Gastrocnemius medialis (tissue), 4 donors: ENCODE measurements at regions not wholly inside any gene's neighbourhood (a gene's known extent, or its start where the extent isn't known, plus 50 kb on each side); places are given as distances from the start of the nearest gene placed in this dataset.

Experiments used
- ATAC-seq, 2 donors: fragments of 150-250 bp; one replicate each; pipeline ENCODE4 v1.9.1; 2016
- DNase-seq, 2 donors: peaks; one replicate each; pipeline ENCODE4 v3.0.0-alpha.2; 2019
- H3K27ac ChIP-seq, 4 donors: fragments of 200-600 bp; sonication (generic); 1 replicate in 1 of 4; 2 replicates in 3 of 4; pipeline ENCODE4 v1.5.1; 2016 to 2018; ENCODE audit warnings: mild to moderate bottlenecking in 2 of 4, moderate library complexity in 1 of 4
- H3K27me3 ChIP-seq, 3 donors: fragments of 200-600 bp; sonication (generic) in 2 of 3; 1 replicate in 1 of 3; 2 replicates in 2 of 3; pipeline versions ENCODE4 v1.5.1 to v1.6.0; 2016 to 2019; ENCODE audit warnings: mild to moderate bottlenecking in 1 of 3, moderate library complexity in 1 of 3
- H3K36me3 ChIP-seq, 2 donors: fragments of 200-600 bp; sonication (generic) in 1 of 2; one replicate each; pipeline ENCODE4 v1.5.1; 2017 to 2018
- H3K4me1 ChIP-seq, 2 donors: fragments of 200-600 bp; sonication (generic) in 1 of 2; one replicate each; pipeline ENCODE4 v1.5.1; 2016 to 2017; ENCODE audit warnings: mild to moderate bottlenecking in 2 of 2
- H3K4me3 ChIP-seq, 4 donors: fragments of 200-600 bp; sonication (generic) in 3 of 4; 1 replicate in 1 of 4; 2 replicates in 3 of 4; pipeline ENCODE4 v1.5.1; 2016 to 2019; ENCODE audit warnings: mild to moderate bottlenecking in 2 of 4
- H3K9me3 ChIP-seq, 3 donors: fragments of 200-600 bp; sonication (generic) in 2 of 3; 1 replicate in 1 of 3; 2 replicates in 2 of 3; pipeline ENCODE4 v1.5.1; 2016 to 2019
- POLR2A ChIP-seq, 2 donors: fragments of 450-650 bp; IDR thresholded peaks; one replicate each; pipeline ENCODE4 v1.6.1; 2017; ENCODE audit warnings: antibody characterized with exemption in 2 of 2, mild to moderate bottlenecking in 2 of 2, moderate library complexity in 2 of 2
- in situ Hi-C, 4 donors: fragments of 200-750 bp; cut with MboI; loops; one replicate each; pipeline versions ENCODE4 v1.15.0 to v1.8.0; 2017; ENCODE audit warnings: low sequenced_read_pairs in 4 of 4
- intact Hi-C: fragments of 100-400 bp; cut with DNase I; formaldehyde crosslinking; loops from one replicate; pipeline ENCODE4 v1.15.1; 2023; ENCODE audit warnings: low total_unique reads
- TF ChIP-seq, protein P1 (sequence below), 5 experiments: fragments of 450-650 bp in 3 of 5; fragments of 200-600 bp in 2 of 5; sonication (generic) in 2 of 5; IDR thresholded peaks in 4 of 5; conservative IDR thresholded peaks in 1 of 5; 1 replicate in 4 of 5; 2 replicates in 1 of 5; pipeline ENCODE4 v1.5.1; 2016 to 2019; ENCODE audit warnings: antibody characterized with exemption in 5 of 5, mild to moderate bottlenecking in 3 of 5, moderate library complexity in 3 of 5

DNA sequence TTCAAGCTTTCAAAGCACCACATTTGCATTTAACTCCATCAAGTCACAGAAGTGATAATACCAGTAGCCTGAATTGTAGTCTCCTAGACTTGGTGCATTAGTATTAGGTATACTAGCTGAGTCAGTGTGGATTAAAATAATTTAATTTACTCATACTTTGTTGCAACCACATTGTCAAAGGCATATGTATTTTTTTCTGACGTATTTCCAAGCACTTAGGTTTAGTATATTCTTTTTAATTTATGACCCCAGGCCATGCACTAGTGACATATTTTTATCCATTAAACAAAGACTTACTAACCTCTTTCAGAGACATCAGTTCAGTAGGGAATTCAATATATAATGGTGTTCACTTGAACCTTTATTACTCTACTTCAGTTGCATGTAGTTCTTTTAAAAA lies 1894.5 kb downstream of the NCAM2 start:
- ATAC-seq (no peak), DNase-seq (no peak)
- intact Hi-C loops (no loop called here), in situ Hi-C loops (no loop called here)
- TF ChIP-seq, protein P1, sequence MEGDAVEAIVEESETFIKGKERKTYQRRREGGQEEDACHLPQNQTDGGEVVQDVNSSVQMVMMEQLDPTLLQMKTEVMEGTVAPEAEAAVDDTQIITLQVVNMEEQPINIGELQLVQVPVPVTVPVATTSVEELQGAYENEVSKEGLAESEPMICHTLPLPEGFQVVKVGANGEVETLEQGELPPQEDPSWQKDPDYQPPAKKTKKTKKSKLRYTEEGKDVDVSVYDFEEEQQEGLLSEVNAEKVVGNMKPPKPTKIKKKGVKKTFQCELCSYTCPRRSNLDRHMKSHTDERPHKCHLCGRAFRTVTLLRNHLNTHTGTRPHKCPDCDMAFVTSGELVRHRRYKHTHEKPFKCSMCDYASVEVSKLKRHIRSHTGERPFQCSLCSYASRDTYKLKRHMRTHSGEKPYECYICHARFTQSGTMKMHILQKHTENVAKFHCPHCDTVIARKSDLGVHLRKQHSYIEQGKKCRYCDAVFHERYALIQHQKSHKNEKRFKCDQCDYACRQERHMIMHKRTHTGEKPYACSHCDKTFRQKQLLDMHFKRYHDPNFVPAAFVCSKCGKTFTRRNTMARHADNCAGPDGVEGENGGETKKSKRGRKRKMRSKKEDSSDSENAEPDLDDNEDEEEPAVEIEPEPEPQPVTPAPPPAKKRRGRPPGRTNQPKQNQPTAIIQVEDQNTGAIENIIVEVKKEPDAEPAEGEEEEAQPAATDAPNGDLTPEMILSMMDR (IDR thresholded peaks at IDR 0.05 in 4 of 5, conservative IDR thresholded peaks at IDR 0.05 in 1 of 5) = no peak
- TF ChIP-seq POLR2A (IDR thresholded peaks at IDR 0.05) = no peak
- Histone ChIP-seq H3K27me3 (no peaks in the 10 kb centered on the region), H3K4me3 (no peak overlapping the region), H3K9me3 (no peaks in the 10 kb centered on the region), H3K27ac (no peak overlapping the region), H3K36me3 (no peaks in the 10 kb centered on the region), H3K4me1 (no peaks in the 10 kb centered on the region)

DNA sequence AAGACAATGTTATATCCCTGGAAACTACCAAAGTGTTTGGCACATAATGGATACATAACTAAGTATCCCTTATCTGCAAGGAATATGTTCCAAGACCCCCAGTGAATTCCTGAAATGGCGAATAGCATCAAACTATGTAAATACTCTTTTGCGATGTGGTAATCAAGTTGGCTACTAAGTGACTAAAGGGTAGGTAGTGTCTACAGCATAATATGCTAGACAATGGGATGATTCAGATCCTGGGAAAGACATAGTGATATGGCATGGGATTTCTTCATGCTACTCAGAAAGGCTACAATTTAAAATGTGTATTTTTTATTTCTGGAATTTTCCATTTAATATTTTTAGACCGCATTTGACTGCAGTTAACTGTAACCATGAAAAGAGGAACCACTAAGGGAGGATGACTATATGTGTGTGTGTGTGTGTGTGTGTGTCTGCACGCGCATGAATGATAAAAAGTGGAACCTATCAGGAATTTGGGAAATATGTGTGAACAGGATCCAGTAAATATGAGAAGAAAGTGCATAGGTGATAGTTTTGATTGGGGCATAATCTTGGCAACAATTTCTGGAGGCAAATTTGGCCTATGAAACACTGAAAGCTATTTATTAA lies 1899.9 kb downstream of the NCAM2 start:
- no peaks in the 10 kb centered on the region for H3K9me3 ChIP-seq
- H3K4me3 ChIP-seq = no peak overlapping the region
- H3K4me1 ChIP-seq = no peaks in the 10 kb centered on the region
- in situ Hi-C loops = no loop called here
- intact Hi-C loops = no loop called here
- TF ChIP-seq, protein P1 (IDR thresholded peaks at IDR 0.05 in 4 of 5, conservative IDR thresholded peaks at IDR 0.05 in 1 of 5) = no peak
- no peak overlapping the region for H3K27ac ChIP-seq
- DNase-seq (no peak), ATAC-seq (no peak)
- H3K36me3 ChIP-seq = no peaks in the 10 kb centered on the region
- H3K27me3 ChIP-seq = no peaks in the 10 kb centered on the region

DNA sequence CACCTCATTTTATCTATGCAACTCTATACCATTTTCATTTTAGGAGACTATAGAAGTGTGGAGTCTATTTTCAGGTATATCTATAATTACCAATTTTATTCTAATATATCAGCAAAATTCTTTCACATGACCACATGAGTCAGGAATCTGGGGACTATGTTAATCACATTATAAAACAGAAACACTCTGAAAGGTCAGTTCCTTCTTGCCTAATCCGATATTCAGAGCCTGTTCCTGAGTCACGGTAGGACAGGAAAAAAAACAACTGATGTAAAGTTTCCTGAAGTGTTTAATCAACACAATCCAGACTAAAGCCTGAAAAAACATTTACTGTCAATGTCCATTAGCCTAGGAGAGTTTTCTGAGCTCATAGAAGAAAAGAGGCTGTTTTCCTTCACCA lies 1902.3 kb downstream of the NCAM2 start:
- no peak overlapping the region for H3K27ac ChIP-seq
- ATAC-seq = no peak
- DNase-seq = no peak
- no peak overlapping the region for H3K4me3 ChIP-seq
- no peaks in the 10 kb centered on the region for H3K9me3 ChIP-seq
- H3K27me3 ChIP-seq = no peaks in the 10 kb centered on the region
- intact Hi-C loops = no loop called here
- no peaks in the 10 kb centered on the region for H3K36me3 ChIP-seq
- in situ Hi-C loops = no loop called here
- H3K4me1 ChIP-seq = no peaks in the 10 kb centered on the region
- TF ChIP-seq POLR2A (IDR thresholded peaks at IDR 0.05) = no peak
- TF ChIP-seq, protein P1 (IDR thresholded peaks at IDR 0.05 in 4 of 5, conservative IDR thresholded peaks at IDR 0.05 in 1 of 5) = no peak

DNA sequence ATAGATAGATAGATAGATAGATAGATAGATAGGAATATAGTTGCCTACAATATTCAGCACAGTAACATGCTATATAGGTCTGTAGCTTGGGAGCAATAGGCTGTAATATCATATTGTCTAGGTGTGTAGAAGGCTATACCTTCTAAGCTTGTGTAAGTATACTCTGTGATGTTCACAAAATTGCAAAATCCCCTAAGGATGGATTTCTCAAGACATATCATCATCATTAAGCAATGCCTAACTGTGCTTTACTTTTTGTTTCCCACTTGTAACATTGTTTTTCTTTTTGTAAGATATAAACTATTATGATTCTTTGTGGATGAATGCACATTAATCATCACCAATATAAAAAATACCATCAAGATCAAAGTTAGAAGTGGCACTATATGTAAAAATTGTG lies 1905.6 kb downstream of the NCAM2 start:
- TF ChIP-seq, protein P1 (IDR thresholded peaks at IDR 0.05 in 4 of 5, conservative IDR thresholded peaks at IDR 0.05 in 1 of 5) = no peak
- TF ChIP-seq POLR2A (IDR thresholded peaks at IDR 0.05) = no peak
- H3K4me1 ChIP-seq = no peaks in the 10 kb centered on the region
- H3K27me3 ChIP-seq = no peaks in the 10 kb centered on the region
- no peak overlapping the region for H3K4me3 ChIP-seq
- no peaks in the 10 kb centered on the region for H3K9me3 ChIP-seq
- H3K36me3 ChIP-seq = no peaks in the 10 kb centered on the region
- intact Hi-C loops = no loop called here
- ATAC-seq (no peak), DNase-seq (no peak)
- no peak overlapping the region for H3K27ac ChIP-seq
- in situ Hi-C loops = no loop called here

DNA sequence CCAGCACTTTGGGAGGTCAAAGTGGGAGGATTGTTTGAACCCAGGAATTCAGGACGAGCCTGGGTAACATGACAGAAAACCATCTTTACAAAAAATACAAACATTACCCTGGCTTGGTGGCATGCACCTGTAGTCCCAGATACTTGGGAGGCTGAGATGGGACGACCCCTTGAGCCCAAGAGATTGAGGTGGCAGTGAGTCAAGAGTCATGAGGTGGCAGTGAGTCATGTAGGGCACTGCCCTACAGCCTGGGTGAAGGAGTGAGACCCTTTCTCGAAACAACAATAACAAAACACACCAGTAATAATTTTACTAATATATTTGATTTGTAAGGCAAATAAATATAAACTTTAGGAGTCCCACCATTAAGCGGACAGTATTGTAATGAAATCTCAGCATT lies 1906.2 kb downstream of the NCAM2 start:
- in situ Hi-C loops = no loop called here
- no peaks in the 10 kb centered on the region for H3K27me3 ChIP-seq
- TF ChIP-seq POLR2A (IDR thresholded peaks at IDR 0.05) = no peak
- TF ChIP-seq, protein P1 (IDR thresholded peaks at IDR 0.05 in 4 of 5, conservative IDR thresholded peaks at IDR 0.05 in 1 of 5) = no peak
- DNase-seq (no peak), ATAC-seq (no peak)
- no peaks in the 10 kb centered on the region for H3K36me3 ChIP-seq
- no peak overlapping the region for H3K4me3 ChIP-seq
- intact Hi-C loops = no loop called here
- H3K4me1 ChIP-seq = no peaks in the 10 kb centered on the region
- no peak overlapping the region for H3K27ac ChIP-seq
- H3K9me3 ChIP-seq = no peaks in the 10 kb centered on the region
